Frontal cortex (tissue), 3 donors: ENCODE measurements at regions not wholly inside any gene's neighbourhood (a gene's known extent, or its start where the extent isn't known, plus 50 kb on each side); places are given as distances from the start of the nearest gene placed in this dataset.
"Not testable (repeated sequence)": the region's sequence is repeated elsewhere in the genome, so short reads cannot be mapped to it uniquely, and the experiment has no call there.

Source experiments
- DNase-seq, 2 donors: peaks; one replicate each; pipeline ENCODE4 v3.0.0; 2012; ENCODE audit warnings: low spot score in 2 of 2
- FAIRE-seq: peaks from 2 replicates; lab custom pipeline; 2012; peaks lifted over from hg19 to GRCh38; lab: Jason Lieb, UNC
- donor health status: control.
- donor health status: control.
- donor health status: control.

GRCh38 chr10:93218386-93218785 lies 144.7 kb downstream of the CYP26A1 start:
- FAIRE-seq: no peak
- no peak for DNase-seq

- no peak for DNase-seq
- FAIRE-seq: no peak
These were observed 145.7 kb downstream of the CYP26A1 start for GRCh38 chr10:93219347-93219746.

DNA sequence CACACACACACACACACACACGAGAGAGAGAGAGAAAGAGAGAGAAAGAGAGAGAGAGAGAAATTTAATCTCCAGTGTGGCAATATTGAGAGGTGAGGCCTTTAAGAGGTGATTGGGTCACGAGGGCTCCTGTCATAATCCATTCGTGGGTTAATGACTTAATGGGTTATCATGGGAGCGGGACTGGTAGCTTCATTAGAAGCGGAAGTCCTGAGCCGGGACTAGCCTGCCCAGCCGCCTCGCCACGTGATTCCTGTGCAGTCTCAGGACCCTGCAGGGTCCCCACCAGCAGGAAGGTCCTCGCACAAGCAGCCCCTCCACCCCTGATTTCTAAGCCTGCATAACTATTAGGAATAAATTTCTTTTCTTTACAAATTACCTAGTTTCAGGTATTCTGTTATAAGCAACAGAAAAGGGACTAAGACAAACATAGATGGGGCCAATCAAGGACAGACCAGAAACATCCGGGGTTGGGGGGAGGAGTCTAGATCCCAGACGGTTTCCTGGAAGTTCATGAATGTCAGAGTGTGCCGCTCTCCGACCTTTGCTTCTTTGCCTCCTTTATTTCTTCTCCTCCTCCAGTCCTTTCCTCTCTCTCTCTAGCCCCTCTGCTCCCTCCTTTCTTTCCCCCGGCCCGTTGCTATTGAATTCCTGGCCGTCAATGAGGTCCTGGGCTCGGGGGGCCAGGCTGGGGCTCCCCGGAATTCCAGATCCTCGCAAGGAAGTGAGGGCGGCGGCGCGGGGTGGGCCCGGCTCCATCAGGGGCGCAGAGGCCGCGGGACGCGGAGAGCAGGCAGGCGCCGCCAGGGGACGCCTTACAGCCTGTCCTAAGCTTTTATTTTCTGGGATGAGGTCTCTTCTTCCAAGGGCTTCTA lies 146.8 kb downstream of the CYP26A1 start:
- FAIRE-seq (no peak), DNase-seq (no peak)

DNA sequence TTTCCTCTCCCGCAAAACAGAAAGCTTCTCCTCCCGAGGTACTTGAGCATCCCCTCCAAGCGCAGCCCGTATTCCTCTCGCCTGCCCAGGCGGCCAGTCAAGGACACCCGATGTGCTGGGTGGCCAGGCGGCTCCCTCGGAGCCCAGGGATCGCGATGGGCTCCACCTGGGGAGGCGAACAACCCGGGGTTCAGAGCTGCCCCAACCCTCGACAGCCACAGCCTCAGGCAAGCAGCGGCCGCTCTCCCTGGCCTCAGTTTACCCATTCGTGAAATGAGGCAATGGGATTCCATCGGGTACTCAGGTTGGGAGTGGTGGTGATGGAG lies 147.4 kb downstream of the CYP26A1 start:
- no peak for FAIRE-seq

GRCh38 chr10:93221521-93221920 lies 147.8 kb downstream of the CYP26A1 start:
- FAIRE-seq: no peak
- no peak for DNase-seq

More for the DNA sequence above, 147.4 kb downstream of the CYP26A1 start:
- no peak for DNase-seq

- no peak for DNase-seq
- no peak for FAIRE-seq
These were observed 148.6 kb downstream of the CYP26A1 start for GRCh38 chr10:93222211-93222754.

DNA sequence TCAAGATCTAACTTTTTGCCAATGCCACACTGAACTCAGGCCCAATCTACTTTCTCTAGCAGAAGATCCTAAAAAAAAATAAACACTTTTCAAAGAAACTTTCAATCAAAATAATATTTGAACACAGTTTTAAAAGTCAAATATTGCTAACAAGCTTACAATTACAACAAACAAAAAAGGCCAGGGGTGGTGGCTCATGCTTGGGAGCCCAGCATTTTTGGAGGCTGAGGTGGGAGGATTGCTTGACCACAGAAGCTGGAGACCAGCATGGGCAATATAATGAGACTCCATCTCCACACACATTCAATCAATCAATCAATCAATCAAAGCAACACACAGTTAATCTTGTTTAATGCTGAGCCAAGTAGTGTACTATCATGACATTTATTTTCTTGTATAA lies 149.2 kb downstream of the CYP26A1 start:
- DNase-seq (no peak), FAIRE-seq (no peak)

- FAIRE-seq (no peak), DNase-seq (no peak)
These were observed 149.6 kb downstream of the CYP26A1 start for GRCh38 chr10:93223336-93223735.

- FAIRE-seq (no peak), DNase-seq (no peak)
These were observed 150.5 kb downstream of the CYP26A1 start for GRCh38 chr10:93224005-93224779.

- no peak for DNase-seq
- FAIRE-seq: no peak
These were observed 152.2 kb downstream of the CYP26A1 start for GRCh38 chr10:93225938-93226337.

GRCh38 chr10:93226619-93227018 lies 152.9 kb downstream of the CYP26A1 start:
- FAIRE-seq: no peak
- no peak for DNase-seq

- not testable (repeated sequence) for DNase-seq, FAIRE-seq
These were observed 156.9 kb downstream of the CYP26A1 start for GRCh38 chr10:93230596-93230995.

DNA sequence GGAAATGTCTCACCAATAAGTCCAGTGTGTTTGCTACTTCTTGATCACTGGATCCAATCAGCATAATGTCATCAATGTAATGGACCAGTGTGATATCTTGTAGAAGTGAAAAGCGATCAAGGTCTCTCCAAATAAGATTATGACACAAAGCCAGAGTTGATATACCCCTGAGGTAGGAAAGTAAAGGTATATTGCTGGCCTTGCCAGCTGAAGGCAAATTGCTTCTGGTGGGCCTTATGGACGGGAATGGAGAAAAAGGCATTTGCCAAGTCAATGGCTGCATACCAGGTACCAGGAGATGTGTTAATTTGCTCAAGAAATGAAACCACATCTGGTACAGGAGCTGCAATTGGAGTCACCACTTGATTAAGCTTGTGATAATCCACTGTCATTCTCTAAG lies 158.5 kb downstream of the CYP26A1 start:
- not testable (repeated sequence) for FAIRE-seq, DNase-seq

GRCh38 chr10:93234940-93235339 lies 161.2 kb downstream of the CYP26A1 start:
- not testable (repeated sequence) for FAIRE-seq, DNase-seq

- FAIRE-seq: no peak
- DNase-seq: no peak
These were observed 162.0 kb downstream of the CYP26A1 start for GRCh38 chr10:93235686-93236085.

DNA sequence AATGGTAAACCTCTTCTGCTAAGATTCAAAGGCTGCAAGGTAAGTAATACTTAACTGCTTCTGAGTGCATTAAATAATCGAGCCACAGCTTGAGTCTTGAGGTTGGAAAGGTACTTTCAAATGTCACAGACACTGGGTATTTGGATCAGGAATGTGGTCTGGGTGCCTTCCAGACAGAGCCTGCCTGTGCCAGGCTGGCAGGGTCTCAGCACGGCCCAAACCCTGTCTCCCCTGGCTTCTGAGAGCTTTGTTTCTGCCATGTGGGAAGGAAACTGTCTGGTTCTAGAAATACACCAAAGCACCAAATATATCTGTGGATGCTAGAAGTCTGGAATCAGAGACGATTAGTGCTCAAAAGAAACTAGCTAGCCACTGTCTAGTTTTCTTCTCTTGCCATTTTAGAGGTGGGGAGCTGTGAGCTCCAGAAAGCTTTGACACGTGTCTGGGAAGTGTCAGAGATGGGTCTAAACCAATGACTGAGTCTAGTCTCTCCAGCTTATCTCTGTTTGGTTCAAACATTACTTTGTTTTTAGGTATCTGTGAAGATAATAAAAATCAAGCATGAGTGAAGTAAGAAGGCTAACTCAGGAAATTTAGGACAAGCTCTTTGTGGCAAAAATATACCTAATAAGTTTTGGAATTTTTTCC lies 162.8 kb downstream of the CYP26A1 start:
- DNase-seq (no peak), FAIRE-seq (no peak)

DNA sequence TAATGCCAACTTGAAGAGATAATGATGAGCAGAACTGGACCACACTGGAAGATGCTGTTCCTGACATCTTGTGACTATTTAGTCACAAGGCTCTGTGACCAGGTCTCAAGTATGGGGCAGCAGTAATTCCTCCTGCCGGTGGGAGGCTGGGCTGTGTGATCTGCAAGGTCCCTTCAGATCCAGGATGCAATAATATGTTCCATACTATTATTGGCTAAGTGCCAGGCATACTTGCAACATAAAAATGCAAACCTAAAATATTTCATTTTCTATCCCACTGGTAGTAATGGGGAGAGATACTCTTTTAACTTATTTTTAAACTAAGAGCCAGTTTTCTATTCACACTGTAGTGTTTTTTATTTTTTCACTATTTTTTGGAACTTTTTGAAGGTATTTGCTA lies 171.5 kb downstream of the CYP26A1 start:
- no peak for FAIRE-seq
- no peak for DNase-seq

DNA sequence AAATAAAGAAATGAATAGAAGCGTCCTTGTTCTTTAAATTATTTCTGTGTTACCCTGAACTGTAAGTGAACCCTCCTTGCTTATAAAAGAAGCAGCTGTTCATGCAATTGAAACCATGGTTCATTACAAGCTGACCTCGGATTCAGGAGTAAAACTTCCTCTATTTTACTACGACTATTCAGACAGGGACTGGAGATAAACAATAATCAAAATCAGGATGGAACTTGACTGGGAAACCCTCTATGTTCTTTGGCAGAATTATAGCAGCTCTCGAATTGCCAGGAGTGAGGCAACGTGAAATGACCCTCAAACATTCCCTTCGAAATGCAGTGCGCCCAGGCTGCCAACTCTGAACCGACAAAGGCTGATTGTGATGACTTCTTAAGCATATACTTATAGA lies 172.1 kb downstream of the CYP26A1 start:
- no peak for DNase-seq

DNA sequence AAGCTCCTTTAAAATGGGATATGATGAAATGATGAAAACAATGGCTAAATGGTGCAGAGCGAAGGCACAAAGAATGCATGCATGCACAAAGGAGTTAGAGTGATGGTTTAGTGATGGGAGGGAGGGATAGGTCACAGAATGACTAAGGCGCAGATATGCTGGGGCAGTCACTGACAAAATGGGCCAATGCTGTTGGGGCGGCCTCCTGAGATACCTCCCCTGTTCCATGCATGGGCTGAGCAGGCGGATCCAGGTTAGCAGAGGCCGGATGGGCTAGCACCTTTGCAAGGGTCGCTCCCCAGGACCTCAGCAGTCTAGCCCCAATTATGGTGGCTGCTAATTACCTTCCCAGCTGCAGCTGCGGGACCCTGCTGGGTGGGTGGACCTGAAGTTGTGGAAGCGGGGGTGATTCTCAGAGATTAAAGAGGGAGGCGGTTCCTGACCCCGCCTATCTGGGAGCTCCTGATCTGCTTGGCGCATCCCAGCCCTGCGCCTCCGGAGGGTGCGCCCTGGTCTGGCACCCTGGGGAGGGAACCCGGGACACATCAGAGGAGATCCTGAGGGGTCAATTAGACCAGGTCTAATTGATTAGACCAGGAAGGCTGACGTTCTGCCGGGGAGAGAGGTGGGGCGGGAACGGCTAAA lies 175.0 kb downstream of the CYP26A1 start:
- DNase-seq (no peak), FAIRE-seq (no peak)

More for the DNA sequence above, 172.1 kb downstream of the CYP26A1 start:
- no peak for FAIRE-seq

DNA sequence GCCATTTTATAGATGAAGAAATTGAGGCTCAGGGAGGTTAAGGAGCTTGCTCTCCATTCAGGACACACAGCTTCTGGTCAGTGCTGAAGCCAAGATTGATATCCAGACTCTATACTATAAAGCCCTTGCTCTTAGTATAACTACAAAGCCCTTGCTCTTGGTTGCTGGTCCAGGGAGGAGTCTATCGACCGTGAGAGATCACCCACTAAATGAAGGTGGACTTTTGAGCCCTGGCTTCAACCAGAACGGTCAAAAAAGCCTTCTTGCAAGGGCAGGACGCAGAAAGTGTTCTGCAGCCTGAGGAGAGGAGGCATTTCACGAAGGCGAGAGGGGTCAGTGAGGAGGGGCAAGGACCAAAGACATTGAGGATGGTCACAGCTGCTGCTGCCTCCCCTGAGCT lies 176.3 kb downstream of the CYP26A1 start:
- FAIRE-seq (no peak), DNase-seq (no peak)
